ENCODE measurements at regions not wholly inside any gene's neighbourhood (a gene's known extent, or its start where the extent isn't known, plus 50 kb on each side); places are given as distances from the start of the nearest gene placed in this dataset.
A peak's percentile ranks its signal among the peaks of the same experiment; 100 is the strongest.
"Not testable (repeated sequence)": the region's sequence is repeated elsewhere in the genome, so short reads cannot be mapped to it uniquely, and the experiment has no call there.

DNA sequence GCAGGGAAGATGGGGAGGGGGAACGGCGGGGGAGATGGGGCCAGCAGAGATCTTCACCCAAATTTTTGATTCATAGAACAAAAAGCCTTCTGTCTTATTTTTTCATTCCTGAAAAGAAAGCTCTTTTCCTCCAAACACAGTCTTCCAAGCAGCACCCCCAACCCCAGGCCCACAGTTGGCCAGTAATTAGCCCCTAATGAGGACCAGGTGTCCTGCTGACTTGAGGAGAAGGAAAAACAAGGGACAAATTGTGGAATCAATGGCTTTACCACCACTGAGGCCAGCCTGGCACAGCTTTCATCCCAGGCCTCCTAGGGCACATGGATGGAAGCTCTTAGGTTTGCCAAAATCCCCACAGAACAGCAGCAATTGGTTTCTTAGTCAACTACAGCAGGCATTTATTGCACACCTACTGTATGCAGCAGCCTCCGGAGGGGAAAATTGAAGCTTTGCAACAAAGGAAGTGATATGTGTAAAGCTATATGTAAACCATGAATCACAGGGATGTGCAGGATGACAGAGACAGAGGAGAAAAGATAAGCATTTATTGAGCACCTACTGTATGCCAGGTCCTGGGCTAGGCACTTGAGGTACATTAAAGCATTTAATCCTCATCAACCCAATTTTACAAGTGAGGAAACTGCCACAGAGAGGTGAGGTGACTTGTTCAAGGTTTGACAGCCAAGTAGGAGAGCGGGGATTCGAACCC lies 199.5 kb downstream of the TBC1D2B start:
- no peak for DNase-seq (ENCODE audit: low read depth)

DNA sequence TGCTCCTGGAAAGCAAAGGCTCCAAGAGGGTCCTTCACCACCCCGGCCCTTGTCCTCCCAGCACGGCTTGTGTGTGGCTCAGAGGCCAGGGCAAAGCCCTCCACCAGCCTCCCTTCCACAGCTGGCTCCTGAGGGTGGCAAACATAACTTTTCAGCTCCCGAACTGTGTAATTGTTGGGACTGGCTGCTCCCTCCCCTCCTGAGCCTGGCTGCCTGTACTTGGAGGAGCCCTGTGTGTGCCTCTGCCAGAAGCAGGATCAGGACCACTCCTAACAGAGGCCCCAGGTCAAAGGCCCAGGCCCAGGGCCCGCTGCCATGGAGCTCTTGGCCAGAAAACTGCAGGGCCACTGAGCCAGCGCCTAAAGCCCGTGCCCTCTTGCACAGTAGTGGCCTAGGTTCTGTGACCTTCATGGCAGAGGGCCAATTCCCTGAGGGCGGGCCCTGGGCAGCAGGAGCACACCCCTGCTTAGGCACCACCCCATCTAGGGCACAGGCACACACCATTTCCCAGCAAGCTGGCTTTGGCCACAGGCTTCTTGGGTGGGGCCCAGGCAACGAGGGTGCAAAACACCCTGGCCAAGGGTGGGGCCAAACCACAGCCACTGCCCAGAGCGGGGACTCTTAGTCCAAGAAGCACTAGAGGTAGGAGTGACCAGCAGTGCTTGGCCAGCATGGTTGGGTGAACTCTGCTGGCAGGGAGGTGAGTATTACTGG lies 201.2 kb downstream of the TBC1D2B start:
- DNase-seq (ENCODE audit: low read depth), result not testable (repeated sequence)

DNA sequence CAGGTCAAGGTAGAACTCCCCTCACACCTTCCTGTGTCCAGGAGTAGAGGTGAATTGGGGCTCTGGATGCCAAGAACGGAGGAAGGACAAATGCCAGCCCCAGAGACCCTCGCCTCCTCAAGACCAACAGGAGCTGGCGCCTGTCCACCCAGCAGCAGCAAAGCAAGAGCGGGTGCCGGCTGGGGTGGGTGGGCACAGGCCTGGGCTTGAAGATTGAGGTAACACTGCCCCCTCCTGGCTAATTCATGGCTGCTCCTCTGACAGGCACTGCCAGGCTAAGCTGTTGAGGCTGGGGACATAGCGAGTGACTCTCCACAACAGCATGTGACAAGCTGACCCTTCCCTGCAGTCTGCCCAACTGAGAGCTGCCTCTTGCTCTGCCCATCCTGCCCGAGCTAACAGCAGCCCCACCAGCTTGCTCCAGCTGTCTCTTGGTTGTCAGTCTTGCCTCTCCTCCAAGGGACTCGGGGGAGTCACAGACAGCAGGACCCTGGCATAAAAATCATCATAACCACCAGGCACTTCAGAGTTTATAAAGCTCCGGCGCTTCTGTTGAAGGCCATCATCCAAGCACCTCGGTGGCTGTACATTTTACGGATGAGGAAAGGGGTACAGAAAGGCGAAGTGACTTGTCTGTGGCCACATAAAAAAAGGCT lies 202.3 kb downstream of the TBC1D2B start:
- peak; percentile 18 for DNase-seq (ENCODE audit: low read depth)

DNA sequence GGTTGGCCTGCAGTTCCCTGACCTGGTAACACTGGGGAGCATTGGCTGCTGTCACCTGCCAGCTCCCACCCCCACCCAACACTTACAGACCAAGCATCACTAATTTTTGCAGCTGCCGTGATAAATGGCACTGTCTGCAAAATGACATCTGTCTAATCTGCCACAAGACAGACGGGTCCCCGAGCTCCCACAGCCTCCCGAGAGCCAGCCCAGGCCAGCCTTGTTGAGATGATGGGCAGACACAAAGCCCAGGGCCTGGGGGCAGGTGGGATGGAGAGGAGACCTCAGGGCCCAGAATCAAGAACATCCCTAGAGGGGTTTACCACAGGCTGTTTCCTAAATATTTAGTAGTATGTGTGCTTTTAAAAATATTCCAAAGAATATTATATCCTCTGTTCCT lies 203.4 kb downstream of the TBC1D2B start:
- no peak for DNase-seq (ENCODE audit: low read depth)

DNA sequence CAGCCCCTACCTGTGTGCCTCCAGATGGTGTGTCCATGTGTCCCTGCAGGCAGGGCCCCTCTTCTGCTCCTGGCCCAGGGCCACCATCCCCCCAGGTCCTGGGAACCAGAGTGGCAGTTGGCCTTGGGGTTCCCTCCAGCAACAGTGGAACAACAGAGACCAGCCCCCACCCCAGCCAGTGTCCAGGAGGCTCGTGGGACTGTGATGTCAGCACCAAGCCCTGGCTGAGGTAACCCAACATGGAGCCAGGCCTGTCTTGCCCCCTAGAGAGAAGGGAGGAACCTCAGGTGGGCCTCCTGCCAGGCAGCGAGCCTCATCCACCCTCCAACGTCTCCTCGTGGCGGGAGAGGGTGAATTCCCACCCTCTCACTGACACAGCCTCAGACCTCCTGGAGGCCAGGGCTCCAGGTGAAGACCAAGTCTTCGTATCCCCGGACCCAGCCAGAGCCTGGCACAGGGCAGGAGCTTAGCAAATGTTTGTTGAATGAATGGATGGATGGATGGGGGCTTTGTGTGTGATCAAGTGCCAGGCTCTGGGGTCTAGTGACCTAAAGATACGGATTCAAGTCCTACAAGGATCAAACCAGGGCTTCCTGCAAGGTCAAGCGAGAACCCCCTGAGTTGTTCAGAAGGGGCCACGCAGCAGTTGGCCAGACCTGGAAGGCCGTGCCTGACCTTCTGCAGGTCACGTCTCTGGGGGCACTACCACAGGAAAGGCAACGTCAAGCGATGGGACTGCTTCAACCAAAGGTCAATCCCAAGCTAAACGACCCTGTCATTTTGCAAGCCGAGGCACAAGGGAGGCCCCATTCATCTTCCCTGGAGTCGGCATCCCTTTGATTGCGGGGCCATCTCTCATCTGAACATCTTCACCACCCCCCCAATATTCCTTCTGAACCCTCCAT lies 204.7 kb downstream of the TBC1D2B start:
- not testable (repeated sequence) for DNase-seq (ENCODE audit: low read depth)

DNA sequence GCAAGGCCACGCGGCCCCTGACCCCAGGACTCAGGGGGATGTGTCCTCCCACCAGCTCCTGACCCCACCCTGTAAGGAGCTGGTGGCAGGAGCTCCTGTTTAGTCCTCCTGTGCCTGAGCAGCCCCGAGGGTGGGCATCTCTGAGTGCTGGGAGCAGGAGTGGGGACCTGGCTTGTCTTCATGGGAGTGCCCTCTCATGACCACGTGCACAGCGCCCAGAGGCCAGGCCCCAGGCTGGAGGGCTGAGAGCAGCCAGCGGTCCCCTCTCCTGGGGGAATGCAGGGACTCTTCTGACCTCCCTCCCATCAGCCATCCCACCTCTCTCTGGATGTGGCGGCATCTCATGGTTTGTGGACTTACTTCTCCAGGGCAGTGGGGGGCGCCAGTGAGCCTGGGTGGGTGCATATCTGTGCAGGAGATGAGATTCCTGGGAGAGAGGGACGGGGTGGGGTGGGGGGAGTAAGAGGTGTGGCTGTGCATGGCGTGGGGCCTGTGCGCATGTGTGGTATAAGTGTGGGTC lies 205.6 kb downstream of the TBC1D2B start:
- DNase-seq (ENCODE audit: low read depth), result no peak

DNA sequence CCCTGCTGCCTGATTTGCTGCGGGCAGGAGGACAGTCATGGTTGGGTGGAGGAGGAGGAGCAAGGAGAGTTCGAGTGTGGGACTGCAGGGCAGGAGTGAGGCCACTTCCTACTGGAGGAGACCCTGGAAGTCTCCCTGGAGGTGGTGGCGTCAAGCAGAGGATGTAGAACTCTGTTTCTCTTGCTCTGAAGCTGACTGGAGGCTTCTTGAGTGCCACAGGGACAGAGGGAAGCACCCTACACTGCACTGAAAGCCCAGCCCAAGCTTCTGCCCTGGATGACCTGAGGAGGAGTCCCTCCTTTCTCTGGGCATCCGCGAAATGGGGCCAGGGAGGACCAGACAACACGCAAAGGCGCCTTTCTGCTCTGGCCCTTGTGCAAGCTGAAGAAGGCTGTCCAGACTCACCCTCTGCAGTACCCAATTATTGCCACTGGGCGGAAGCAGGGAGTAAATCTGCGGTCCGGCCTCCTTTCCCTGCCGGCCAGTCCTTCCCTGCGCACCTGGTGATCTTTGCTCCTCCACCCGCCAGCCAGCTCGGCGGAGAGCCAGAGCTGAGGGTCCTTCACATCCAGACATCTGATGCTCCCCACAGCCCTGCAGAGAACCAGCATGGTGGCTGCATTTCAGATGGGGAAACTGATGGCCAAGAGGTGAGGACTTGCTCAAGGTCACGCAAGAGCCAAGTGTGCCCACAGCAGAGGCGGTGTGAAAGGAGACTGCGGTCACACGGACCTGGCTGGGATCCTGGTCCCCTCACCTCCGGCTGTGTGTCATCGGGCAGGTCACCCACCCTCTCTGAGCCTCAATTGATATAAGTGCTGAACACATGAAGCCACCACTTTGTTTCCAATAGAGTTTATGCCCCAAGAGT lies 207.1 kb downstream of the TBC1D2B start:
- DNase-seq (ENCODE audit: low read depth), result peak; percentile 17

DNA sequence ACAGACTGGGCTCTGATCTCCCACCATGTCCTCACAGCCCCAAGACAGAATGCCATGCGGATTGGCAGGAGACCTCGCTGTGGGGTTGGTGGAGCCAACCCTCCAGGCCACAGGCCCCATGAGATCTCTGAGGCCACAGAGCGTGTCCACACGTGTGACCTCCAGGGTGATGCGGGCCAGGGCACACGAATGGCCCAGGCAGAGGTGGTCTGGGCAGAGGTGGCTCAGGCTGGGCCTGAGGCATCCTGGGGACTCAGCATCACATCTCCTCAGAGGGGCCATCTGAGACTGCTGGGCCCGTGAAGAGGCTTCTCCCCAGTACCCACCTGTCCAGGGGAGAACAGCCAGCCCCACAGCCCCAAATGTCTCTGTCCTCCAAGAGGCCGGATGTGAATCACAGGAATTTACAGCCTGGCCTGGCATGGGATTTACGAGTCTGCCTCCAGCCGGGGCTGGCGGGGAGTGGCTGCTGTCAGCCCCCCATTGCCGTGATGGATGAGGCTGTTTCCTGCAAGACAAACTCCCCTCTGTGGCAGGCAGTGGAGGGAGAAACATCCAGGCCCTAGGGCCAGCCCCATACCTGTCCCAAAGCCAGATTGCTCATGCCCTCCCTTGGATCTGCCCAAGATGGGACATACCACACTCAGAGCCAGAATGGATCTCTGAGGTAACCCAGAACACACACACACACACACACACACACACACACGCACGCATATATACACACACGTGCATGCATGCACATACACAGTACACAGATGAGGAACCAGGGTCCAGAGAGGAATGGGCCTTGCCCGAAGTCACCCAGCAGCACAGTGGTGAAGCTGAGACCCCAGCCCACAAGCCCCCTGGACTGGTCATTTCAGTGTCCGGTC lies 208.3 kb downstream of the TBC1D2B start:
- DNase-seq (ENCODE audit: low read depth), result no peak

DNA sequence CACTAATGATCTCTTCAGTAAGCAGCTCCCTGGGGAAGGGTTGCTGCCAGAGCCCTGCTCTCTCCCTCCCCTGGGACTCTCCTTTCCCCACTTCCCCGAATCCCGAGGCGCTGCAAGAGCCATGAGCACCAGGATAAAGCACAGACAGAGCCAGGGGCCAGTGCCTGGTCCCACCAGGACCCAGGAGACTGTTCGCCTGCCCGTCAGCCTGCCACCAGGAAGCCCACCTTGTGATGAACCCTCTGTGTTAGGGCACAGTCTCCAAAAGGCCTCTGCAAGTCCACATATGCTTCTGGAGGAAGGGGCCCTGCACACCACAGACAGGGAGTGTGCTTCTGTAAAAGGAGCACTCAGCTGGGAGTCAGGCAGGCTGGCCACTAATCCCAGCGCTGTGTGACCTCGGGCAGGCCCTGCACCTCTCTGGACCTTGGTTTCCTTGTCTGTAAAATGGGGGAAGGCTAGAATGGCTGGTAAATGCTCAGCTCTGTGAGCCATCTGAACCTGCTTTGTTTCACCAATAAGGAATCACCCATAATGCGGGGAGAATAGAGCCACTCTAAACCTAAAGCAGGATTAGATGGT lies 209.4 kb downstream of the TBC1D2B start:
- not testable (repeated sequence) for DNase-seq (ENCODE audit: low read depth)

DNA sequence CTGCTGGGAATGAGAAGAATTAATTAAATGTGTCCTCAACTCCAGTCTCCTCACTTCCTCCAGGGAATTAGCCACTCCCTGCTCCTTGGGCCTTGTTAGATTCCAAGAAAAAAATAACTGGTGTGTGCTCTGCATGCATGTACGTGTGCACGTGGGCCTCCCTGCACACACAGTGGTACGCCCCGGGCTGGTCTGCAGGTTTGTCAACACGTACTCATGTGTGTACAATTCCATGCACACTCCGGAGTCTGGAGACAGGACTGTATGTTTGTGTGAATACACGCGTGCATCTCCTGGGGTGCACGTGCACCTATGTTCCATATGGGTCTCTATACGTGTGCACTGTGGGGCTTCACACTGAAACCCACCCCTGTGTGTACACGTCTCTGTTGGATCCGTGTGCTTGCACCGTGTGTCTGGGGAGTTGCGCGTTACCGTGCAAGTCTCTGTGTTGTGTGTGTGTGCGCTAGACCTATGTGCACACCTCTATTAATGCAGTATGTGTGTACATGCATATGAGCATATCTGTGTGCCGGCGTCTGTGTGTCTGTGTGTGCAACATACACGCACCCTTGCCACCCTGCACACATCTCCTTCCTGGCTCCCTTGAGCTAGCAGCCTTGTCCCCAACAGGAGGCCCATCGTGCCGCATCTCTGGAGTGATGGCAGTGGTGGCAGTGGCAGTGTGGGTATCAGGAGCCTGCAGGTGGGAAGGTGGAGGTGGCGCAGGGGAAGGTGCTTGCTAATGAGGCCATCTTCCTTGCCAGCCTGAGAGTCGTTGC lies 210.1 kb downstream of the TBC1D2B start:
- no peak for DNase-seq (ENCODE audit: low read depth)

DNA sequence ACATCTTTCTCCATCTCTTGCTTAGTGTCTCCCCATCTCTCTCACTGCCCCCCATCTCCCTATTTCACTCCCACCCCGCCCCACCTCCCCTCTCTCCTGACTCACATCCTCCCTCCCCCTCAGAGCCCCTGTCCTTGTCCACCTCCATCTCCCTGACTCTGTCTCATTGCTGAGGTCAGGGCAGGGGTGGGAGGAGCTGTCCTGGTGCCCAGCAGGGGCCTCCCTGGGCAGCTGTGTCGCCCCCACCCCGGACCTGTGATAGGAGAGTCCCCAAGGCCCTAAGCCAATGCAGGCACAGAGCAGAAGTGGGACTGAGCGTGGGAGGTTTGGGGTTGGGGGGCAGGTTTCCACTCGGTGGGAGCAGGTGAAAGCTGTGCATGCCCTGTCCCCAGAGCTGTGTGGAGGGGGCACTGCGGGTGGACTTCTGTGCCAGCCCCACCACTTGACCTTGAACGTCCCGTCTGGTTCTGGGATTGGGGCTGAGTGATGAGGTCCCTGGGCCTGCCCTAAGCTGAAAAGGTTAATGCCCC lies 210.8 kb downstream of the TBC1D2B start:
- DNase-seq (ENCODE audit: low read depth), result no peak

DNA sequence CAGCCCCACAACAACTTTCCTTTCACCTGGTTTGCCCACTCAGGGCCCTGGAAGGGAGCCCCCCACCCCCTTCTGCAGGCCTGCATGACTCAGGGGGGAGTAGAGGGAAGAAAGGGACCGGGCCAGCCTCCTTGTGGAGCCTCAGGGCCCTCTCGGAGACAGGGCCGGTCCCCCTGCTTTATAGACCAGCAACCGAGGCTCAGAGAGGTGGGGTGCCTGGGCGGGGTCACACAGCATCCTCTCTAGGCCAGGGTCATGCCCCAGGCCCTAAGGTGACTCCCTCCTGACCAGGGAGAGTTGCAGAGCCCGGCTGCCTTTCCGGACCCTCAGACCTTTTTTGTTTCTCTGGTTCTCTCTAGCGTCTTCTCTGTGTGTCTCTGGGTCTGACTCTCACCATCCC lies 211.3 kb downstream of the TBC1D2B start:
- no peak for DNase-seq (ENCODE audit: low read depth)

DNA sequence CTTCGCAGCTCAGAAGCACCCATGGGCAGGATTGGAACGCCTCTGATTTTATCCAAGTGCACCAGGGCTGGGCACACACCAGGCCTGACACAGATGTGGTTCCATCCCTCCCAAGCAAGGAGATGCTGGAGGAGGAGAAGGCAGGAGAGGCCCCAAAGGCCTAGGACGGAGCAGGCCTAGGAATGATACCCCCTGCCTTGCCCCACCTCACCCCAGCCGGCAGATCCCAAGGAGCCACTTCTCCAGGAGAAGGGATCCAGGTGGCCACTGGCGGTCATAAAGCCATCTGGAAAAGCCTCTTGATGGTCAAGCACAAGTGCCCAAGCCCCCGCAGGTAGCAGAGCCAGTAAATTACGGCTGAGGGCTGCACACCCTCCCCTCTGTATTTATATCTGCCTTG lies 211.8 kb downstream of the TBC1D2B start:
- DNase-seq (ENCODE audit: low read depth), result no peak

DNA sequence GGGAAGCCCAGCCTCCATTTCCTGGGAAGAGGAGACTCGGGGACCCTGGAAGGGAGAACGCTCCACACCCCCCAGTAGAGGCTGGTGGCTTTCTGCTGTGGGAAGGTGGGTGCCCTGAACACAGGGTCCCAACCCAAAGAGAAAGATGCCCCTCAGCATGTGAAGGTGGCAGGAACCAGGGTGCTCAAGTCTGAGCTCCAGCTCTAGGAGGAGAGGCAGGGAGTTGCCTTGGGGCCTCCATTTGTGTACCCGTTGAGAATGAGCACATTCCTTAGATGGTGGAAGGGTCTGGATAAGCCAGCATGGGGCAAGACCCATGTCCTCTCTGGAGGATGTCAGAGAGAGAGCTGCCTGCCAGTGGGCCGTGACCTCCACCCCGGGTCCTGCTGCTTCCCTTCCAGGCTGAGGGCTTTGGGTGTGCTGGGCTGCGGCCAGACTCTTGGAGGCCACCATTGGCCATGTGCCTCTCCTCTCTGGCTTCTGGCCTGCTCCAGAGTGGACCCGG lies 212.4 kb downstream of the TBC1D2B start:
- DNase-seq (ENCODE audit: low read depth), result no peak

DNA sequence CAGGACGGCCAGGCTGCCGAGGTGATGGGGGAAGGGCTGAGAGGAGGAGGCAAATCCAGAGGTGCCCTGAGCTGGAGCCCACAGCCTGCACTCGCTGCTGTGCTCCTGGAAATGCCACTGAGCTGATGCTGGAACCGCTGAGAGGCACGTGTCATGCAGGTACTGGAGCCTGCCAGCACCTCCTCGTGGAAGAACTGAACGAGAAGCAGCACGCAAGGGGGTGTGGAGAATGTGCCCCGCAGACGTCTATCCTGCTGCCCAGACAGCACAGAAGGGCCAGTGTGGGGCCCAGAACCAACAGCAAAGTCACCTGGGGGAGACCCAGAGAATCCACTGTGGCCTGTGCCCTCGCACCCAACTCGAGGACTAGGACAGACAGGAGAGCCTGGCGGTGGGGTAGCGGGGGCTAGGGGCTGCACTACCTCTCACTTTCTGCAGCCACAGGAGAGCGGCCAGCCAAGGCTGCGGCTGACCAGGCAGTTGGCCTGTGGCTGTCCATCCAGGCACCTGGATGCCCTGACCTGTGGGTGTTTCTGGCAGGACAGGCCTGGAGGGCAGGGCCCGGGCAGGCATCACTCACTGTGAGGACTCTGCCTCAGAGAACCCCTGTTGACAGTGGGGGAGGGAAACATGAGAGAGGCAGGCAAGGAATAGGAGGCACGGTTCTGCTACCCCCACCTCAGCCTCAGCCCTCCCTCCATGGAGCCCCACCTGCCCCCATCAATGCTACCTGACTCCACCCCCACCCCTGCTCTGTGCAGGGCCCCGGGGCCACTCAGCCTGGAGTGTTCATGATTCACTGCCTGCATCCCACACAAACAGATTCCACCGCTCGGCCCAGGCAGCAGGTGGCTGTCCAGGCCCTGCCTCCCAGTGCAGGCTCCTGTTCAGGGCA lies 213.1 kb downstream of the TBC1D2B start:
- DNase-seq (ENCODE audit: low read depth), result no peak

DNA sequence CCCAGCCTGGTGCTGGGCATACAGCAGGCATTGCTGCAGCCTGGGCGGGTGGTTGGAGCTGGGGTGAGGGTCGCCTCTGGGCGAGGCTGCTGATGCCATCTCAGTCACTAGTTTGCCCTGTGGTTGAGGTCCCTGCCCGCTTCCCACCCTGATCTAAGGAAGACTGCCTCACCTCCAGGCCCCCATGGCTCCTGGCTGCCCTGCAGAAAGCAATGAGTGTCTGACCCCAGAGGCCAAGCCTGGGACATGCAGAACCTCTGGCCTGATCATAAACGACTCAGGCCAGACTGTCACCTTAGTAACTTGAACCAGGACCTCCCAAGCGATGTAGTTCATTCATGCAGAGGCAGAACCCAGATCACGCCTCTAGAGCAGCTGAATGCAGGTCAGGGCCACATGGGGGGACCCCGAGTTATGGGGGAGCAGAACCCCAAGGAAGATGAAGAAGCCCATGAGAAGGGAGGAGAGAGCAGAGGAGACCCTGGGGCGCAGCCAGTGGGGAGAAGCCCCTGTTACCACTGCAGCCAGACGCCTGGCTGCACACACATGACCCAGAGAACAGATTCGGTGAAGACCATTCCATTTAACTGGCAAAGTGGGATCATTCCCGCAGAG lies 213.9 kb downstream of the TBC1D2B start:
- DNase-seq (ENCODE audit: low read depth), result no peak

DNA sequence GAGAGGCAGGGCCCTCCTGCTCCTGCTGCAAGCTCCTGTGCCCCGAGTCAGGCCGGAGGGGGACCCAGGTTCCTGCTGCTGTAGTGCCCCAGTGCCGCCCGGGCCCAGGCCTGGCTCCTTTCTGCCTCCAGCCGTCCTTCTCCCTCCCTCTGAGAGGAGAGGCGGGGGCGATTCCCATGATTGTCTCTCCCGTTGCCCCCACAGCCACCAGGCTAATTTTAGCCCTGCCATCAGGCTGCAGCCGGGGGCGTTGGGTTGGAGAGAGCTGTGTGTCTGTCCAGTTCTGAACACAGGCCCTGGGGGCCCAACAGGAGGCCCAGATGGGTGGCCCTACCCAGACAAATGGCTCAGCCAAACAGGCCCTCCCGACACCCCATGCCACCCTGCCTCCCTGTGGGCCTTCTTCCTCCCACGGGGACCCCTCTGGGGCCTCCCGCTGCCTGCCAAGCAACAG lies 214.8 kb downstream of the TBC1D2B start:
- DNase-seq (ENCODE audit: low read depth), result no peak

Data from non-pigmented ciliary epithelial cell (primary cell).